ENCODE measurements at regions not wholly inside any gene's neighbourhood (a gene's known extent, or its start where the extent isn't known, plus 50 kb on each side); places are given as distances from the start of the nearest gene placed in this dataset.

DNA sequence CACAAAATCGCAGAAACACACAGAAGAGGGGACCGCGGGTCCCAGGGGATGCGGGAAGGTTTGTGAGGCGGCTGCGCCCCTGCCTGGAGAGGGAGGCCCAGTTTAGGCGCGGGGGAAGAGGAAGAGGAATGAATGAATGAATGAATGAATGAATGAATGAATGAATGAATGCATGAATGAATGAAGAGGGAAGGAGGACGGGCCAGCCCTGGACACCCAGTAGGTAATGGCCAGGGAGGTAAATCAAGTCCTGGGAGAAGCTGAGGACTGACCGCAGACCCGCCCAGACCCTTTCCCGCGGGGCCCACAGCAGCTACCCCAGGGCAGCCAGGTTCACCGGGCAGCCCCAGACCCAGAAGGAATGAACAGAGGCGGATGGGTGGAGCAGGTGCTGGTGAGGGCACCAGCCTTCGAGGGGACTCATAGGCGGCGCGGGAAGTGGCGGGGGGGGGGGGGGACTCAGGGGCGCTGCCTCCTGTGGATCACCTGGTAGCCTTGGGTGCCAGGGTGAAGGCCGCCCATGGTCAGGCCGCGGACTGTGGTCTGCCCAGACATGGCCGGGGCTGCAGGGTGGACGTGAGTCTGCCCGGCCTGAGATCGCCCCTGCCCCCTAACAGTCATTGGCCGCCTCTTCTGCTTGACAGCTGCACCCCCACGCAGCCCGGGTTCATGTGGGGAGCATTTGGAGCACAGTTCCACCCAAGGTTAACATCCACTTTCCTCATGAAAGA is 192.0 kb upstream of the PDE10A start:
- TF ChIP-seq EZH2 (IDR thresholded peaks at IDR 0.05) (no peak), POLR2AphosphoS5 (IDR thresholded peaks at IDR 0.05; ENCODE audit: borderline replicate concordance, low read depth, low read length) (no peak)

All from SK-N-MC (cell line).